PC-9 (cell line): ENCODE measurements at regions not wholly inside any gene's neighbourhood (a gene's known extent, or its start where the extent isn't known, plus 50 kb on each side); places are given as distances from the start of the nearest gene placed in this dataset.

ENCODE experiments used
- BruUV-seq: library from RNA; stranded (reverse); fragments of 400-500 nt; replicated peaks from 2 replicates; lab custom pipeline; 2021; lab: Mats Ljungman, UMichigan
- CTCF ChIA-PET: fragments of 300-600 bp; sonication (Branson Sonifier 250); formaldehyde crosslinking; loops from one replicate; lab custom pipeline; 2022; ENCODE audit warnings: antibody characterized with exemption; lab: Charles Lee
- POLR2A ChIA-PET: fragments of 300-600 bp; sonication (Branson Sonifier 250); formaldehyde crosslinking; loops from one replicate; lab custom pipeline; 2022; ENCODE audit warnings: antibody characterized with exemption; ENCODE audit not compliant: unreplicated experiment; lab: Charles Lee
- DNase-seq, 2 experiments: peaks; one replicate each; pipeline versions ENCODE4 v3.0.0 to v3.0.0-alpha.2; 2015 to 2022; ENCODE audit warnings: mixed read lengths in 1 of 2
- H2AFZ ChIP-seq: fragments of 200-600 bp; sonication (generic); 2 replicates; pipeline ENCODE4 v1.8.1; 2017; ENCODE audit warnings: antibody characterized with exemption
- H3F3A ChIP-seq: fragments of 200-600 bp; sonication (generic); 2 replicates; pipeline ENCODE4 v1.8.1; 2017; ENCODE audit warnings: antibody characterized with exemption, mild to moderate bottlenecking, low read depth; ENCODE audit not compliant: insufficient read depth
- H3K27ac ChIP-seq: fragments of 200-600 bp; sonication (generic); 2 replicates; pipeline ENCODE4 v1.6.1; 2016; ENCODE audit warnings: mixed run types
- H3K27me3 ChIP-seq: fragments of 200-600 bp; sonication (generic); 2 replicates; pipeline ENCODE4 v1.6.1; 2016; ENCODE audit warnings: low read depth, mixed run types; ENCODE audit not compliant: insufficient read depth
- H3K36me3 ChIP-seq: fragments of 200-600 bp; sonication (generic); 2 replicates; pipeline ENCODE4 v1.6.1; 2016; ENCODE audit warnings: low read depth, mixed run types
- H3K4me1 ChIP-seq: fragments of 200-600 bp; sonication (generic); replicated peaks from 2 replicates; pipeline ENCODE4 v1.6.1; 2016; ENCODE audit warnings: mixed run types; ENCODE audit not compliant: insufficient read depth
- H3K4me2 ChIP-seq: fragments of 200-600 bp; sonication (generic); 2 replicates; pipeline ENCODE4 v1.6.1; 2017; ENCODE audit warnings: mixed run types
- H3K4me3 ChIP-seq: fragments of 200-600 bp; sonication (generic); 2 replicates; pipeline ENCODE4 v1.6.1; 2016; ENCODE audit warnings: mixed run types
- H3K79me2 ChIP-seq: fragments of 200-600 bp; sonication (generic); 2 replicates; pipeline ENCODE4 v1.6.1; 2017; ENCODE audit warnings: low read depth, mixed run types
- H3K9me2 ChIP-seq: fragments of 200-600 bp; sonication (generic); 2 replicates; pipeline ENCODE4 v1.8.1; 2017; ENCODE audit warnings: mild to moderate bottlenecking; ENCODE audit not compliant: insufficient read depth
- H3K9me3 ChIP-seq: fragments of 200-600 bp; sonication (generic); 2 replicates; pipeline ENCODE4 v1.8.1; 2016; ENCODE audit warnings: low read depth; ENCODE audit not compliant: insufficient read depth
- H4K20me1 ChIP-seq: fragments of 200-600 bp; sonication (generic); 2 replicates; pipeline ENCODE4 v1.8.1; 2017; ENCODE audit not compliant: insufficient read depth
- EZH2 ChIP-seq: fragments of 200-600 bp; sonication (generic); IDR thresholded peaks from 2 replicates; pipeline ENCODE4 v1.8.0; 2017; ENCODE audit warnings: antibody characterized with exemption, low read depth
- intact Hi-C: fragments of 100-400 bp; cut with micrococcal nuclease; formaldehyde crosslinking; loops from one replicate; pipeline ENCODE4 v1.10.0; 2022; ENCODE audit not compliant: unreplicated experiment
- TF ChIP-seq, protein P1 (sequence below): fragments of 200-600 bp; sonication (generic); conservative IDR thresholded peaks from 2 replicates; pipeline ENCODE4 v1.6.1; 2017; ENCODE audit warnings: mixed run types, antibody characterized with exemption, mild to moderate bottlenecking, moderate library complexity

DNA sequence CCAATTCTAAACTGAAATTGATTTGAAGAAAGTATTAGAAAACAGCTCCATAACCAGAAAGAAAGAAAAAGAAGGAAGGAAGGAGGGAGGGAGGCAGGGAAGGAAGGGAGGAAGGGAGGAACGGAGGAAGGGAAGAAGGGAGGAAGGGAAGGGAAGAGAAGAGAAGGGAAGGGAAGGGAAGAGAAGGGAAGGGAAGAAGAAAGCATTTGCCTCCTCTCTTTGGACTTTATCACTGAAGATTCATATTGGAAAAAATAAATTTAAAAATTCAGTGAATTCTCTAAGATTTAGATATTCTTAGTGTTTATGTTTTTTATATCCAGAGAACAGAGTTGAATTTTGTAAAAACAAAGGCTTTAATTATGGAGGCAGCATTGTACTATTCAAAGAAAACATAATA lies 68.5 kb upstream of the NXT1 start:
- intact Hi-C loops: no loop called here
- POLR2A ChIA-PET: no interaction called here
- DNase-seq: no peak
- Histone ChIP-seq H3K9me2 (no peaks in the 10 kb centered on the region), H3K4me2 (no peak overlapping the region), H3K4me3 (no peak overlapping the region), H3K36me3 (no peaks in the 10 kb centered on the region), H3K4me1 (no peaks in the 10 kb centered on the region), H3K9me3 (no peaks in the 10 kb centered on the region), H2AFZ (no peak overlapping the region), H3K27ac (no peak overlapping the region), H3F3A (no peaks in the 10 kb centered on the region), H3K79me2 (no peaks in the 10 kb centered on the region), H4K20me1 (no peaks in the 10 kb centered on the region), H3K27me3 (no peaks in the 10 kb centered on the region)
- CTCF ChIA-PET: no interaction called here
- BruUV-seq: no TSS peak
- no peak for TF ChIP-seq EZH2
- TF ChIP-seq, protein P1, sequence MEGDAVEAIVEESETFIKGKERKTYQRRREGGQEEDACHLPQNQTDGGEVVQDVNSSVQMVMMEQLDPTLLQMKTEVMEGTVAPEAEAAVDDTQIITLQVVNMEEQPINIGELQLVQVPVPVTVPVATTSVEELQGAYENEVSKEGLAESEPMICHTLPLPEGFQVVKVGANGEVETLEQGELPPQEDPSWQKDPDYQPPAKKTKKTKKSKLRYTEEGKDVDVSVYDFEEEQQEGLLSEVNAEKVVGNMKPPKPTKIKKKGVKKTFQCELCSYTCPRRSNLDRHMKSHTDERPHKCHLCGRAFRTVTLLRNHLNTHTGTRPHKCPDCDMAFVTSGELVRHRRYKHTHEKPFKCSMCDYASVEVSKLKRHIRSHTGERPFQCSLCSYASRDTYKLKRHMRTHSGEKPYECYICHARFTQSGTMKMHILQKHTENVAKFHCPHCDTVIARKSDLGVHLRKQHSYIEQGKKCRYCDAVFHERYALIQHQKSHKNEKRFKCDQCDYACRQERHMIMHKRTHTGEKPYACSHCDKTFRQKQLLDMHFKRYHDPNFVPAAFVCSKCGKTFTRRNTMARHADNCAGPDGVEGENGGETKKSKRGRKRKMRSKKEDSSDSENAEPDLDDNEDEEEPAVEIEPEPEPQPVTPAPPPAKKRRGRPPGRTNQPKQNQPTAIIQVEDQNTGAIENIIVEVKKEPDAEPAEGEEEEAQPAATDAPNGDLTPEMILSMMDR: no peak

DNA sequence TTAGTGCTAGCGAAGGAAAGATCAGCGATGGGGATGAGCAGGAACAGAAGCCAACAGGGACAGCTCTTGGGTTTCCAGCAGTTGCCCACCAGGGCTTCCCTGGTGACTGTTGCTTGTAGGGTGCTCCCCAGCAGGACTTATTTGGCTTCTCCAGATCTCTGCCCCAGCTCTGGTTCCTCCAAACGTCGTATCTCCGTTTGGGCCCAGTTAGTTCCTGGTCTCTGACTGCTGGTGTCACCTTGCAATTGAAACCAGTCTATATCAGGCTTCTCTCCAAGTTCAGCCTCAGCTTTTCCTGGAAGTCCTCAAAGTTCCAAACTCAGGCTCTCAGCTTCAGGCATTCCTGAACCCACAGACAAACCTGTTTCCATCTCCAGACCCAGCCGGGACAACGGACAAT lies 70.8 kb upstream of the NXT1 start:
- Histone ChIP-seq H3F3A (no peaks in the 10 kb centered on the region), H3K4me3 (no peak overlapping the region), H3K27me3 (no peaks in the 10 kb centered on the region; the same call in 1 of the 2 replicates), H4K20me1 (no peaks in the 10 kb centered on the region), H3K4me1 (no peaks in the 10 kb centered on the region), H3K27ac (no peak overlapping the region), H2AFZ (no peak overlapping the region), H3K36me3 (no peaks in the 10 kb centered on the region), H3K79me2 (no peaks in the 10 kb centered on the region), H3K9me3 (no peaks in the 10 kb centered on the region), H3K4me2 (no peak overlapping the region), H3K9me2 (no peaks in the 10 kb centered on the region)
- intact Hi-C loops: no loop called here
- no peak for DNase-seq
- BruUV-seq: no TSS peak
- ChIA-PET POLR2A (no interaction called here), CTCF (no interaction called here)
- TF ChIP-seq EZH2: no peak
- TF ChIP-seq, protein P1: no peak

DNA sequence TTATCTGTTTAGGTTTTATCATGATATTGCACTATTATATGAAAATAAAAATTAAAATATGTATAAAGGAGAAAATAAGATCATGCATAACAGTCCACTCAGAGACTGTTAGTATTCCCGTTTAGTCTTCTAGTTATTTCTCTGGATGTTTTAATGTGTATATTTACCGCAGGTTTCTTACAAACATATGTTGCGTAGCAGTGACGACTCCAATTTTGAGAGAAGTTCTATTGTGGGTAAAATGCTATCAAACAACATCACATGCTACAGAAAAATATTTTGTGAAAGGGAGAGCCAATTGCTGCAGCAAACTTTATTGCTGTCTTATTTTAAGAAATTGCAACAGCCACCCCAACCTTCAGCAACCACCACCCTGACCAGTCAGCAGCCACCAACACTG lies 72.4 kb upstream of the NXT1 start:
- no TSS peak for BruUV-seq
- CTCF ChIA-PET: no interaction called here

More for the DNA sequence above, 72.4 kb upstream of the NXT1 start:
- Histone ChIP-seq H3K4me3 (no peak overlapping the region), H3K79me2 (no peaks in the 10 kb centered on the region), H3K27me3 (no peaks in the 10 kb centered on the region; the same call in 1 of the 2 replicates), H3K36me3 (no peaks in the 10 kb centered on the region), H2AFZ (no peak overlapping the region), H3K9me2 (no peaks in the 10 kb centered on the region), H3F3A (no peaks in the 10 kb centered on the region), H3K4me2 (no peak overlapping the region), H4K20me1 (no peaks in the 10 kb centered on the region), H3K4me1 (no peaks in the 10 kb centered on the region), H3K9me3 (no peaks in the 10 kb centered on the region), H3K27ac (no peak overlapping the region)
- intact Hi-C loops: no loop called here
- DNase-seq: no peak
- POLR2A ChIA-PET: no interaction called here
- no peak for TF ChIP-seq EZH2
- TF ChIP-seq, protein P1: no peak
